Gastroesophageal sphincter (tissue), 4 donors: ENCODE measurements at regions not wholly inside any gene's neighbourhood (a gene's known extent, or its start where the extent isn't known, plus 50 kb on each side); places are given as distances from the start of the nearest gene placed in this dataset.

Experiments used
- ATAC-seq: fragments of 150-250 bp; one replicate; pipeline ENCODE4 v1.9.1; 2016; ENCODE audit warnings: mild to moderate bottlenecking, moderate library complexity
- H3K27ac ChIP-seq, 4 donors: fragments of 200-600 bp; sonication (generic) in 3 of 4; 1 replicate in 3 of 4; 2 replicates in 1 of 4; pipeline ENCODE4 v1.5.1; 2016 to 2019
- H3K27me3 ChIP-seq: fragments of 200-600 bp; sonication (generic); one replicate; pipeline ENCODE4 v1.5.1; 2019
- H3K36me3 ChIP-seq, 2 donors: fragments of 200-600 bp; sonication (generic); one replicate each; pipeline ENCODE4 v1.5.1; 2019; ENCODE audit warnings: control low read depth in 1 of 2
- H3K4me1 ChIP-seq, 3 donors: fragments of 200-600 bp; sonication (generic); 1 replicate in 2 of 3; 2 replicates in 1 of 3; pipeline ENCODE4 v1.5.1; 2016 to 2019; ENCODE audit warnings: control low read depth in 2 of 3
- H3K4me3 ChIP-seq, 2 donors: fragments of 200-600 bp; sonication (generic); one replicate each; pipeline ENCODE4 v1.5.1; 2019; ENCODE audit warnings: mild to moderate bottlenecking in 1 of 2, moderate library complexity in 1 of 2
- H3K9me3 ChIP-seq, 3 donors: fragments of 200-600 bp; sonication (generic); one replicate each; pipeline ENCODE4 v1.5.1; 2017 to 2019; ENCODE audit warnings: control low read depth in 2 of 3
- EP300 ChIP-seq: sonication (generic); formaldehyde crosslinking; IDR thresholded peaks from one replicate; pipeline ENCODE4 v1.6.1; 2017; ENCODE audit warnings: antibody characterized with exemption, mild to moderate bottlenecking
- POLR2A ChIP-seq, 2 donors: fragments of 450-650 bp; IDR thresholded peaks; one replicate each; pipeline ENCODE4 v1.6.1; 2017; ENCODE audit warnings: antibody characterized with exemption in 2 of 2, mild to moderate bottlenecking in 2 of 2, moderate library complexity in 1 of 2
- POLR2AphosphoS5 ChIP-seq: sonication (generic); formaldehyde crosslinking; IDR thresholded peaks from one replicate; pipeline ENCODE4 v1.6.1; 2017; ENCODE audit warnings: antibody characterized with exemption
- WGBS, 2 donors: methylation state at CpG; one replicate each; pipeline ENCODE4 v1.1.5; 2018; ENCODE audit warnings: low coverage in 1 of 2; 5-methylcytosine and 5-hydroxymethylcytosine counted together
- TF ChIP-seq, protein P1 (sequence below), 4 experiments: fragments of 200-600 bp in 2 of 4; fragments of 450-650 bp in 2 of 4; sonication (generic) in 1 of 4; IDR thresholded peaks; one replicate each; pipeline ENCODE4 v1.5.1; 2017 to 2019; ENCODE audit warnings: antibody characterized with exemption in 4 of 4, mild to moderate bottlenecking in 2 of 4, moderate library complexity in 2 of 4

- ATAC-seq = peak; percentile 39
- 60 to 80% methylated on average over 1 to 3 of the region's 3 CpGs for WGBS, 2 donors
- H3K4me3 ChIP-seq = no peak overlapping the region
- H3K4me1 ChIP-seq = peaks cover 3 to 17% (median 6%) of the 10 kb centered on the region in 3 donors
- no peaks in the 10 kb centered on the region for H3K9me3 ChIP-seq
- H3K36me3 ChIP-seq = no peaks in the 10 kb centered on the region
- no peaks in the 10 kb centered on the region for H3K27me3 ChIP-seq
- H3K27ac ChIP-seq = no peak overlapping the region
- TF ChIP-seq EP300 (no peak), POLR2AphosphoS5 (no peak), POLR2A (IDR thresholded peaks at IDR 0.05) (no peak)
- TF ChIP-seq, protein P1, sequence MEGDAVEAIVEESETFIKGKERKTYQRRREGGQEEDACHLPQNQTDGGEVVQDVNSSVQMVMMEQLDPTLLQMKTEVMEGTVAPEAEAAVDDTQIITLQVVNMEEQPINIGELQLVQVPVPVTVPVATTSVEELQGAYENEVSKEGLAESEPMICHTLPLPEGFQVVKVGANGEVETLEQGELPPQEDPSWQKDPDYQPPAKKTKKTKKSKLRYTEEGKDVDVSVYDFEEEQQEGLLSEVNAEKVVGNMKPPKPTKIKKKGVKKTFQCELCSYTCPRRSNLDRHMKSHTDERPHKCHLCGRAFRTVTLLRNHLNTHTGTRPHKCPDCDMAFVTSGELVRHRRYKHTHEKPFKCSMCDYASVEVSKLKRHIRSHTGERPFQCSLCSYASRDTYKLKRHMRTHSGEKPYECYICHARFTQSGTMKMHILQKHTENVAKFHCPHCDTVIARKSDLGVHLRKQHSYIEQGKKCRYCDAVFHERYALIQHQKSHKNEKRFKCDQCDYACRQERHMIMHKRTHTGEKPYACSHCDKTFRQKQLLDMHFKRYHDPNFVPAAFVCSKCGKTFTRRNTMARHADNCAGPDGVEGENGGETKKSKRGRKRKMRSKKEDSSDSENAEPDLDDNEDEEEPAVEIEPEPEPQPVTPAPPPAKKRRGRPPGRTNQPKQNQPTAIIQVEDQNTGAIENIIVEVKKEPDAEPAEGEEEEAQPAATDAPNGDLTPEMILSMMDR (IDR thresholded peaks at IDR 0.05) = no peak
These were observed 213.6 kb upstream of the DTNBP1 start for GRCh38 chr6:15876406-15876805.

GRCh38 chr6:15875797-15876196, 213.0 kb upstream of the DTNBP1 start:
- H3K27ac ChIP-seq = no peak overlapping the region
- TF ChIP-seq, protein P1 (IDR thresholded peaks at IDR 0.05) = no peak
- TF ChIP-seq EP300 (no peak), POLR2A (IDR thresholded peaks at IDR 0.05) (no peak), POLR2AphosphoS5 (no peak)
- 87 to 100% methylated on average over 1 of the region's 1 CpG for WGBS, 2 donors
- H3K27me3 ChIP-seq = no peaks in the 10 kb centered on the region
- no peak for ATAC-seq
- H3K4me1 ChIP-seq = peaks cover 3 to 17% (median 6%) of the 10 kb centered on the region in 3 donors
- no peaks in the 10 kb centered on the region for H3K9me3 ChIP-seq
- no peak overlapping the region for H3K4me3 ChIP-seq
- no peaks in the 10 kb centered on the region for H3K36me3 ChIP-seq

DNA sequence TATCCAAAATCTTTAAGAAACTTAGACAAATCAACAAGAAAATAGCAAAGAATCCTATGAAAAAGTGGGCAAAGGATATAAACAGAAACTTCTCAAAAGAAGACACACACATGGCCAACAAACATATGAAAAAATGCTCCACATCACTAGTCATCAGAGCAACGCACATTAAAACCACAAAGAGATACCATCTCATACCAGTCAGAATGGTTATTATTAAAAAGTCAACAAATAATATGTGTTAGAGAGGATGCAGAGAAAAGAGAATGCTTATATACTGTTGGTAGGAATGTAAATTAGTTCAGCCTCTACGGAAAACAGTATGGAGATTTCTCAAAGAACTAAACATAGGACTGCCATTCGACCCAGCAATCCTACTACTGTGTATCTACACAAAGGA, 212.0 kb upstream of the DTNBP1 start:
- H3K4me3 ChIP-seq = no peak overlapping the region
- peaks cover 2 to 8% (median 3%) of the 10 kb centered on the region in 3 donors for H3K4me1 ChIP-seq
- no peak for ATAC-seq
- no peaks in the 10 kb centered on the region for H3K27me3 ChIP-seq
- TF ChIP-seq, protein P1 (IDR thresholded peaks at IDR 0.05) = no peak
- no peak for TF ChIP-seq POLR2A (IDR thresholded peaks at IDR 0.05)
- TF ChIP-seq EP300 = no peak
- TF ChIP-seq POLR2AphosphoS5 = no peak
- H3K27ac ChIP-seq = no peak overlapping the region
- H3K9me3 ChIP-seq = no peaks in the 10 kb centered on the region
- 83 to 90% methylated on average over 3 of the region's 3 CpGs for WGBS, 2 donors
- H3K36me3 ChIP-seq = no peaks in the 10 kb centered on the region

DNA sequence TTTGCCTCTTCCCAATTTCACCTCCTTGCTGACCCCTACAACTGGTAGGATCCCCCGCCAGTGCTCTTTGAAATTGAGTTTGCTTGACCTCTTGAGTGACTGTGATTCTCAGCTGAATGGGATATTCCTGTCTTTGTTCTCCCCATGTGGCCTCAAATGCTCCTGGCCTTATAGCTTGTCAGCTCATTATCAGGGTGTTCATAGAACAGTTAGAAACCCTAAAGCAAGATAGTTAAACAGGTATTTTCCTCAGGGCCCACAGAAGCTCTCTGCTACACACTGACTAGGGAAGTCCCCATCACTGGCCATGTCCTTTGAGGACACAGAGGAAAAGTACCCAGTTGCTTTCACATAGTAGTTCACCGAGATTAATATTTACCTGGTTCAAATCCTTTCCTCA, 211.5 kb upstream of the DTNBP1 start:
- 83 to 93% methylated on average over 2 of the region's 2 CpGs for WGBS, 2 donors
- ATAC-seq = no peak
- TF ChIP-seq EP300 (no peak), POLR2AphosphoS5 (no peak), POLR2A (IDR thresholded peaks at IDR 0.05) (no peak)
- TF ChIP-seq, protein P1 (IDR thresholded peaks at IDR 0.05) = no peak
- Histone ChIP-seq H3K27me3 (no peaks in the 10 kb centered on the region), H3K4me3 (no peak overlapping the region), H3K27ac (no peak overlapping the region), H3K4me1 (peaks cover 0 to 3% (median 0%) of the 10 kb centered on the region in 3 donors), H3K9me3 (no peaks in the 10 kb centered on the region), H3K36me3 (no peaks in the 10 kb centered on the region)

DNA sequence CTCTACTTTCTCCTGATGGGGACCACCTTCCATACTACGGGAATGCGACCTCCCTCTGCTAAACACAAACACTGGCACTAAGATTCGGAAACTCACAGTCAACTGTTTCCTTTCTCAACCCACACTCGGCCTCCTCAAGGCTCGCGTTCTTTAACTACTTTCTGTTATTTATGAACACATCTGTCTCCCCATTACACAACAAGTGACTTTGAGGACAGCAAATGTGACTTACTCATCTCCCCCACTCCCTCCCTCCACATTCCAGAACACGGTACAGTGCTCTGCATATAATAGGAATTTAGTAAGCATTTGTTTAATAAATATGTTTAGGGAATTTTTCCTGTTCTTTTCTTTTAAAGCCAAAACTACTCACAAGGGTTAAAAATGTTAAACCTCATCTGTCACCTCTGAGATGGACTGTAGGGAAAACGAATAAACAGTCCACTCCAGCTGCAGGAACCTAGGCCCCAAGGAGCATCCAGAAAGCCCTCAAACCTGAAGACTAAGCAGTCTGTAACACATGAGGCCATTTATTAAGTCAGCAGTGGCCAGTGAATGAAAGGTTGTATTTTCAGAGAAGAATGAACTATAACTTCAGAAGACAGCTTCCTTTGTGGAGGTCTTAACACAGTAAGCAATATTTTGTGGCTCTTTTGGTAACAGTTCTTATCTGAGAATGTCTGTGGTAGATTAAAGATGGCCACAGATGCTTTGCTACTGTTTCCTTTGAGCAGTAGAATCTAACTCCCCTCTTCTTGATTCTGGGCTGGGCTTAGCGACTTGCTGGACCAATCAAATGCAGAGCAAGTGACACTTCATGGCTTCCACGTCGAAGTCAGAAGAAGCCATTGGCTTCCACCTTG, 209.6 kb upstream of the DTNBP1 start:
- TF ChIP-seq POLR2AphosphoS5 = no peak
- Histone ChIP-seq H3K4me1 (no peaks in the 10 kb centered on the region), H3K4me3 (no peak overlapping the region), H3K27ac (no peak overlapping the region), H3K27me3 (no peaks in the 10 kb centered on the region), H3K36me3 (no peaks in the 10 kb centered on the region), H3K9me3 (no peaks in the 10 kb centered on the region)
- no peak for ATAC-seq
- 66 to 68% methylated on average over 7 to 9 of the region's 11 CpGs for WGBS, 2 donors
